Astrocyte (in vitro differentiated cells and primary cell): ENCODE measurements at regions not wholly inside any gene's neighbourhood (a gene's known extent, or its start where the extent isn't known, plus 50 kb on each side); places are given as distances from the start of the nearest gene placed in this dataset.
A peak's percentile ranks its signal among the peaks of the same experiment; 100 is the strongest.

ENCODE experiments used
- DNase-seq: peaks from one replicate; pipeline ENCODE4 v3.0.0-alpha.2; 2010; ENCODE audit warnings: low read depth
- FAIRE-seq: peaks from 2 replicates; lab custom pipeline; 2011; peaks lifted over from hg19 to GRCh38; lab: Jason Lieb, UNC
- H2AFZ ChIP-seq: 2 replicates; pipeline ENCODE4 v1.6.0; 2012; ENCODE audit warnings: low read depth, low read length, inconsistent platforms
- H3K27ac ChIP-seq: 2 replicates; pipeline ENCODE4 v1.5.1; 2011; ENCODE audit warnings: low read depth, low read length, inconsistent platforms
- H3K27me3 ChIP-seq: 2 replicates; pipeline ENCODE4 v1.6.0; 2011; ENCODE audit warnings: low read length, inconsistent platforms; ENCODE audit not compliant: insufficient read depth
- H3K36me3 ChIP-seq: 2 replicates; pipeline ENCODE4 v1.5.1; 2011; ENCODE audit warnings: low read length, inconsistent platforms; ENCODE audit not compliant: insufficient read depth
- H3K4me1 ChIP-seq: 2 replicates; pipeline ENCODE4 v1.5.1; 2011; ENCODE audit warnings: low read length, inconsistent platforms; ENCODE audit not compliant: insufficient read depth
- H3K4me2 ChIP-seq: 2 replicates; pipeline ENCODE4 v1.6.0; 2012; ENCODE audit warnings: low read length, inconsistent platforms
- H3K4me3 ChIP-seq: 2 replicates; pipeline ENCODE4 v1.5.1; 2011; ENCODE audit warnings: low read depth, mild to moderate bottlenecking, low read length, inconsistent platforms; ENCODE audit not compliant: insufficient read depth
- H3K79me2 ChIP-seq: 2 replicates; pipeline ENCODE4 v1.6.0; 2012; ENCODE audit warnings: mild to moderate bottlenecking, low read length, inconsistent platforms; ENCODE audit not compliant: insufficient read depth
- H3K9ac ChIP-seq: 2 replicates; pipeline ENCODE4 v1.6.0; 2012; ENCODE audit warnings: mild to moderate bottlenecking, low read length, inconsistent platforms
- H3K9me3 ChIP-seq: 2 replicates; pipeline ENCODE4 v1.5.1; 2012; ENCODE audit warnings: low read depth, mild to moderate bottlenecking, low read length, inconsistent platforms; ENCODE audit not compliant: insufficient read depth
- H4K20me1 ChIP-seq: 2 replicates; pipeline ENCODE4 v1.6.0; 2012; ENCODE audit warnings: low read length, inconsistent platforms; ENCODE audit not compliant: insufficient read depth
- H3K27ac Mint-ChIP-seq: one replicate; pipeline ENCODE4 v1.8.0; 2021; ENCODE audit warnings: mild to moderate bottlenecking, mixed read lengths; ENCODE audit not compliant: unreplicated experiment
- H3K27me3 Mint-ChIP-seq: one replicate; pipeline ENCODE4 v1.8.0; 2021; ENCODE audit warnings: low read depth, mixed read lengths; ENCODE audit not compliant: unreplicated experiment
- H3K36me3 Mint-ChIP-seq: one replicate; pipeline ENCODE4 v1.8.0; 2021; ENCODE audit warnings: low read depth, mixed read lengths; ENCODE audit not compliant: unreplicated experiment
- H3K4me1 Mint-ChIP-seq: one replicate; pipeline ENCODE4 v1.8.0; 2021; ENCODE audit warnings: low read depth, mixed read lengths; ENCODE audit not compliant: unreplicated experiment
- H3K4me3 Mint-ChIP-seq: one replicate; pipeline ENCODE4 v1.8.0; 2021; ENCODE audit warnings: mild to moderate bottlenecking, moderate library complexity, mixed read lengths; ENCODE audit not compliant: unreplicated experiment
- H3K9me3 Mint-ChIP-seq: one replicate; pipeline ENCODE4 v1.8.0; 2021; ENCODE audit warnings: mild to moderate bottlenecking, mixed read lengths; ENCODE audit not compliant: unreplicated experiment
- CTCF ChIP-seq: IDR thresholded peaks from 2 replicates; pipeline ENCODE4 v1.5.1; 2011; ENCODE audit warnings: low read depth, mild to moderate bottlenecking, inconsistent platforms, low read length, moderate library complexity; ENCODE audit not compliant: insufficient read depth
- EZH2 ChIP-seq: IDR thresholded peaks from 2 replicates; pipeline ENCODE4 v1.6.1; 2012; ENCODE audit warnings: mild to moderate bottlenecking, low read length, inconsistent platforms; ENCODE audit not compliant: insufficient read depth

- H3K4me3 Mint-ChIP-seq = no peak overlapping the region
Observed at GRCh38 chr18:22608847-22609246, 191.1 kb upstream of the CTAGE1 start.

GRCh38 chr18:22609642-22610041 is 191.9 kb upstream of the CTAGE1 start:
- Histone ChIP-seq H4K20me1 (no peaks in the 10 kb centered on the region), H3K27me3 (no peaks in the 10 kb centered on the region), H3K4me3 (no peak overlapping the region), H3K36me3 (no peaks in the 10 kb centered on the region), H3K9me3 (no peaks in the 10 kb centered on the region), H3K4me1 (peaks cover 28% of the 10 kb centered on the region), H3K9ac (no peak overlapping the region), H3K4me2 (peak overlapping the region; percentile 34), H2AFZ (peak overlapping the region; percentile 67), H3K27ac (no peak overlapping the region), H3K79me2 (no peaks in the 10 kb centered on the region)
- no peaks in the 10 kb centered on the region for H3K36me3 Mint-ChIP-seq
- peaks cover 2% of the 10 kb centered on the region for H3K9me3 Mint-ChIP-seq
- TF ChIP-seq CTCF = no peak
- no peak for TF ChIP-seq EZH2
- DNase-seq = peak; percentile 55
- H3K4me3 Mint-ChIP-seq = no peak overlapping the region
- H3K27me3 Mint-ChIP-seq = no peaks in the 10 kb centered on the region
- H3K4me1 Mint-ChIP-seq = peaks cover 41% of the 10 kb centered on the region
- FAIRE-seq = no peak
- no peak overlapping the region for H3K27ac Mint-ChIP-seq

More at GRCh38 chr18:22608847-22609246, 191.1 kb upstream of the CTAGE1 start:
- Histone ChIP-seq H3K27me3 (no peaks in the 10 kb centered on the region), H3K4me2 (no peak overlapping the region), H3K9me3 (no peaks in the 10 kb centered on the region), H3K79me2 (no peaks in the 10 kb centered on the region), H3K4me3 (no peak overlapping the region), H4K20me1 (no peaks in the 10 kb centered on the region), H3K4me1 (peaks cover 28% of the 10 kb centered on the region), H2AFZ (no peak overlapping the region), H3K9ac (no peak overlapping the region), H3K27ac (no peak overlapping the region), H3K36me3 (no peaks in the 10 kb centered on the region)
- FAIRE-seq = no peak
- TF ChIP-seq EZH2 (no peak), CTCF (no peak)
- H3K36me3 Mint-ChIP-seq = no peaks in the 10 kb centered on the region
- no peak for DNase-seq
- H3K27me3 Mint-ChIP-seq = no peaks in the 10 kb centered on the region
- peaks cover 2% of the 10 kb centered on the region for H3K9me3 Mint-ChIP-seq
- no peak overlapping the region for H3K27ac Mint-ChIP-seq
- H3K4me1 Mint-ChIP-seq = peaks cover 46% of the 10 kb centered on the region

GRCh38 chr18:22613058-22613690 is 195.5 kb upstream of the CTAGE1 start:
- H3K9ac ChIP-seq = no peak overlapping the region
- peaks cover 12% of the 10 kb centered on the region for H3K4me1 ChIP-seq
- H3K27me3 ChIP-seq = no peaks in the 10 kb centered on the region
- no peak overlapping the region for H3K4me3 ChIP-seq
- no peaks in the 10 kb centered on the region for H3K9me3 Mint-ChIP-seq
- H3K36me3 ChIP-seq = no peaks in the 10 kb centered on the region
- FAIRE-seq = no peak
- H3K4me1 Mint-ChIP-seq = peaks cover 16% of the 10 kb centered on the region
- H2AFZ ChIP-seq = no peak overlapping the region
- H3K9me3 ChIP-seq = no peaks in the 10 kb centered on the region
- TF ChIP-seq EZH2 = no peak
- no peak for TF ChIP-seq CTCF
- H3K27ac Mint-ChIP-seq = no peak overlapping the region
- no peak overlapping the region for H3K4me2 ChIP-seq
- no peak for DNase-seq
- no peak overlapping the region for H3K27ac ChIP-seq
- no peaks in the 10 kb centered on the region for H3K27me3 Mint-ChIP-seq
- H3K36me3 Mint-ChIP-seq = no peaks in the 10 kb centered on the region
- no peaks in the 10 kb centered on the region for H4K20me1 ChIP-seq
- H3K4me3 Mint-ChIP-seq = no peak overlapping the region
- no peaks in the 10 kb centered on the region for H3K79me2 ChIP-seq
